WERI-Rb-1 (cell line): ENCODE measurements at regions not wholly inside any gene's neighbourhood (a gene's known extent, or its start where the extent isn't known, plus 50 kb on each side); places are given as distances from the start of the nearest gene placed in this dataset.
"Not testable (repeated sequence)": the region's sequence is repeated elsewhere in the genome, so short reads cannot be mapped to it uniquely, and the experiment has no call there.

Experiments used
- DNase-seq: peaks from one replicate; pipeline ENCODE4 v3.0.0-alpha.2; 2020
- H3K27ac ChIP-seq: fragments of 250-450 bp; sonication (Bioruptor Pico); 2 replicates; pipeline ENCODE4 v1.5.1; 2020; ENCODE audit warnings: mild to moderate bottlenecking, moderate library complexity
- H3K27me3 ChIP-seq: fragments of 250-450 bp; sonication (Bioruptor Pico); 2 replicates; pipeline ENCODE4 v1.5.1; 2021; ENCODE audit warnings: mild to moderate bottlenecking, low read depth, moderate library complexity; ENCODE audit not compliant: insufficient read depth, severe bottlenecking
- H3K36me3 ChIP-seq: fragments of 250-450 bp; sonication (Bioruptor Pico); 2 replicates; pipeline ENCODE4 v1.5.1; 2020; ENCODE audit warnings: mild to moderate bottlenecking, moderate library complexity
- H3K4me3 ChIP-seq: 2 replicates; pipeline ENCODE4 v1.5.1; 2011; ENCODE audit warnings: low read depth, mild to moderate bottlenecking, control low read depth, low read length
- H3K9me3 ChIP-seq: fragments of 250-450 bp; sonication (Bioruptor Pico); 2 replicates; pipeline ENCODE4 v1.5.1; 2021; ENCODE audit warnings: mild to moderate bottlenecking, moderate library complexity; ENCODE audit not compliant: severe bottlenecking
- TF ChIP-seq, protein P1 (sequence below): IDR thresholded peaks from 2 replicates; pipeline ENCODE4 v1.5.1; 2011; ENCODE audit warnings: low read depth, mild to moderate bottlenecking, control low read depth, inconsistent platforms, low read length

DNA sequence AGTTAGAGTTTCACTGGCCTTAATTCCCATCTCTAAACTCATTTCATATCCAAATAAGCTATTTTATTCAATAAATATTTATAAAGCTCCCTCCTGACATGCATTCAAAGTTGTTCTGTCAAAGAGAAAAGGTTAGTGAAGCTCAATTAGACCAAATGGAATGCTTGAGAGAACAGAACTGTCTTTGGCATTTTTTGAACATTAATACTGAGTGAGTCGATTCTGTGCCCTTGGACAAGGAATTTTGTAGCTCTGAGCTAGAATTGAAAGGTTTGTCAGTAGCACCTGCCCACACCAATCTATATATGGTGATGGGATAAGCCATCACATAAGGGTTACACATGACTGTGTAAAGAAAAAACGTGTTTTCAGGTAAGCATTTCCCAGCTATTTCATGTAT is 631.2 kb upstream of the CCNG1 start:
- H3K36me3 ChIP-seq = no peaks in the 10 kb centered on the region
- no peak overlapping the region for H3K27ac ChIP-seq
- no peaks in the 10 kb centered on the region for H3K9me3 ChIP-seq
- TF ChIP-seq, protein P1, sequence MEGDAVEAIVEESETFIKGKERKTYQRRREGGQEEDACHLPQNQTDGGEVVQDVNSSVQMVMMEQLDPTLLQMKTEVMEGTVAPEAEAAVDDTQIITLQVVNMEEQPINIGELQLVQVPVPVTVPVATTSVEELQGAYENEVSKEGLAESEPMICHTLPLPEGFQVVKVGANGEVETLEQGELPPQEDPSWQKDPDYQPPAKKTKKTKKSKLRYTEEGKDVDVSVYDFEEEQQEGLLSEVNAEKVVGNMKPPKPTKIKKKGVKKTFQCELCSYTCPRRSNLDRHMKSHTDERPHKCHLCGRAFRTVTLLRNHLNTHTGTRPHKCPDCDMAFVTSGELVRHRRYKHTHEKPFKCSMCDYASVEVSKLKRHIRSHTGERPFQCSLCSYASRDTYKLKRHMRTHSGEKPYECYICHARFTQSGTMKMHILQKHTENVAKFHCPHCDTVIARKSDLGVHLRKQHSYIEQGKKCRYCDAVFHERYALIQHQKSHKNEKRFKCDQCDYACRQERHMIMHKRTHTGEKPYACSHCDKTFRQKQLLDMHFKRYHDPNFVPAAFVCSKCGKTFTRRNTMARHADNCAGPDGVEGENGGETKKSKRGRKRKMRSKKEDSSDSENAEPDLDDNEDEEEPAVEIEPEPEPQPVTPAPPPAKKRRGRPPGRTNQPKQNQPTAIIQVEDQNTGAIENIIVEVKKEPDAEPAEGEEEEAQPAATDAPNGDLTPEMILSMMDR = no peak
- DNase-seq = no peak
- H3K4me3 ChIP-seq = no peak overlapping the region
- peaks cover 43% of the 10 kb centered on the region for H3K27me3 ChIP-seq

DNA sequence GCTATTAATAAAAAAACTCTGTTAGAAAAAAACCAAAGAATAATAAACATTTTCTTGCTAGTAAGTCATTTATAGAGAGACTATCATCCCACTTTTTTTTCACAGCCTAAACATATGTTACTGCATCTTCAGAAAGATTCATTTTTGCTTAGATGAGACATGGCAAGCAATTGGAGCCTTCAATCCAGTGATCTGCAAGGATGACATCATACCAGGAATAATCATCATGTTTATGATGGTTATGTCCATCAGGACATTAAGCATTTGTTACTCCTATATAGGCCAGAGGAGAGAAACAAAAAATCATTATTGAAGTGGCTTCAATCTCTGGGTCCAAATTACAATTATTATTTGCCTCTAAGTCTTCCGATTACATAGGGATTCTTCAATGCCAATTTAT is 626.3 kb upstream of the CCNG1 start:
- TF ChIP-seq, protein P1 = no peak
- no peak overlapping the region for H3K27ac ChIP-seq
- H3K27me3 ChIP-seq = peaks cover 60% of the 10 kb centered on the region
- no peak for DNase-seq
- H3K4me3 ChIP-seq = no peak overlapping the region
- H3K9me3 ChIP-seq = no peaks in the 10 kb centered on the region
- H3K36me3 ChIP-seq = no peaks in the 10 kb centered on the region

DNA sequence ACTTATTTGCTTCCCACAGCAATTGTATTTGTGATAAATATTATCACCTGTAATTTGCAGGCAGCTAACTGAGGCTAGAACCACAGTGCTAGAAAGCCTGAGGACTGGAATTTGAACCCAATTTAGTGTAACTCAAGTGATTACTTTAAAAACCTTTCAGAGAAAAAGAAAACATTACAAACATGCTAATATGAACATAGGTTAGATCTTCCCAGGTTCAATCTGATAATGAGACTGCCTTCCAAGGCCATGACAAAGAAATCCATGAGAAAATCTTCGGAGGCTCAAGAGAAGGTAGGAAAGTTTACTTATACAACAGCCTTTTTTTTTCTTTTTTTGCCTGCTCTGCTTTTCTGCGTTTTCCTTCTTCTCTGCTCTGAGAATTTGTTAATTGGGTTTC is 620.6 kb upstream of the CCNG1 start:
- Histone ChIP-seq H3K4me3 (no peak overlapping the region), H3K36me3 (no peaks in the 10 kb centered on the region), H3K27me3 (peaks cover 48% of the 10 kb centered on the region), H3K9me3 (no peaks in the 10 kb centered on the region), H3K27ac (no peak overlapping the region)
- no peak for DNase-seq
- TF ChIP-seq, protein P1 = no peak

DNA sequence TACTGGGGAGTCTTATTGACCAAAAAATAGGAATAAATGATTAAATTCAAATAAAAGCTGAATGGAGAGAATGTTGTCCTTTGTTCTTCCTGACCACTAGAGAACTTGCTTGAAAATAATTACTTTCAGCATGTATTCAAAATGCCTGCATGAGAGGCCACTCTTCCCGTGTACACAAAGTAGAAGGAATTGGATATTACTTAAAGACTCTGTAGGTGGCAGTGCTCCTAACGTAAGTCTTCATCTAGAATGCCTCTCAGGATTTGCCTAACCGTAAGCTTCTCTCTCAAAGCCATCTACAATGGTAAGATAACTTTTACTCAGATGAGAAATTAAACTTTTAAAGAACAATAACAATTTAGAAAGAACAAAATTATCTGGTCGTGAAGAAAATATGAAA is 620.0 kb upstream of the CCNG1 start:
- TF ChIP-seq, protein P1 = no peak
- H3K36me3 ChIP-seq = no peaks in the 10 kb centered on the region
- no peak for DNase-seq

DNA sequence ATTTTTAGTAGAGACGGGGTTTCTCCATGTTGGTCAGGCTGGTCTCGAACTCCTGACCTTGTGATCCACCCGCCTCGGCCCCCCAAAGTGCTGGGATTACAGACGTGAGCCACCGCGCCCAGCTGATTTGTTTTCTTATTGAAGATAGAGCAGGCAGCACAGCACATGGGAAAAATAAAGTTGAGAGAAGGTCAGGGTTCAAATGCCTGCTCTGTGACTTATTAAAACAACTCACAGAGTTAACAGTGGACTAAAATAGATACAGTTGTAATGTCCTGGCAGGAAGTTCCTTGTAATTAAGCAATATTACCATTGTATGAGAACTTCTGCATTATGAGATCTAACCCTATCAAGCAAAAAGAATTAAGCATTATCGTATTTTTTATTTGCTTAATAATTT is 615.7 kb upstream of the CCNG1 start:
- peaks cover 28% of the 10 kb centered on the region for H3K27me3 ChIP-seq
- not testable (repeated sequence) for H3K27ac ChIP-seq, DNase-seq, H3K36me3 ChIP-seq, H3K9me3 ChIP-seq, H3K4me3 ChIP-seq

More for the DNA sequence above, 620.0 kb upstream of the CCNG1 start:
- no peaks in the 10 kb centered on the region for H3K9me3 ChIP-seq
- peaks cover 48% of the 10 kb centered on the region for H3K27me3 ChIP-seq
- no peak overlapping the region for H3K4me3 ChIP-seq
- no peak overlapping the region for H3K27ac ChIP-seq

DNA sequence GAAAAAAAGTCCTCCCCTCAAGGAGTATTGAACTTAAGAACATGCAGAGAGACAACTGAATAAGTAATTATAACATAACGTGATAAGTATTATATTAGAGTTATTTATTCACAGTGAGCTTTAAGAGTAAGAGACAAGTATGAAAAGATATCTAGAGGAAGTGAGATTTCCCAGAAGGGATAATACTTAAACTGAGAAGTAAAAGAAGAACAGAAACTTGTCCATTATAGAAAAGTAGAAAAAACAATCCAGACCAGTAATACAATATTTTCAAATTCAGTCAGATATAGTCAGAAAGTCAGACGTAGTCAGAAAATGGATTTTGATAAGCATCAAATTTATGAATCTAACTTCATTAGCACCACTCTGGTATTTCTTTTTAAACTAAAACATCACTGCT is 613.0 kb upstream of the CCNG1 start:
- no peaks in the 10 kb centered on the region for H3K36me3 ChIP-seq
- TF ChIP-seq, protein P1 = no peak
- peaks cover 45% of the 10 kb centered on the region for H3K27me3 ChIP-seq
- H3K4me3 ChIP-seq = no peak overlapping the region
- no peak for DNase-seq
- H3K9me3 ChIP-seq = no peaks in the 10 kb centered on the region
- no peak overlapping the region for H3K27ac ChIP-seq
